Endothelial cell of umbilical vein (primary cell): ENCODE measurements at regions not wholly inside any gene's neighbourhood (a gene's known extent, or its start where the extent isn't known, plus 50 kb on each side); places are given as distances from the start of the nearest gene placed in this dataset.

Experiments
- BruUV-seq: library from RNA; stranded (reverse); fragments of 400-500 nt; replicated peaks from 2 replicates; lab custom pipeline; 2021; lab: Mats Ljungman, UMichigan
- CTCF ChIA-PET: fragments of 300-600, 350-600 bp; sonication (Branson Sonifier 250); formaldehyde crosslinking; loops from one replicate; lab custom pipeline; 2021; ENCODE audit warnings: antibody characterized with exemption, inconsistent platforms; lab: Charles Lee
- POLR2A ChIA-PET: fragments of 300-600, 350-600 bp; sonication (Branson Sonifier 250); formaldehyde crosslinking; loops from one replicate; lab custom pipeline; 2021; ENCODE audit warnings: antibody characterized with exemption, inconsistent platforms; lab: Charles Lee
- DNase-seq: peaks from one replicate; pipeline ENCODE4 v3.0.0-alpha.2; 2011; ENCODE audit warnings: low read depth, low spot score
- FAIRE-seq: peaks from 2 replicates; lab custom pipeline; 2011; peaks lifted over from hg19 to GRCh38; lab: Jason Lieb, UNC
- H2AFZ ChIP-seq: 2 replicates; pipeline ENCODE4 v1.6.0; 2012; ENCODE audit warnings: low read depth, low read length, control low read depth, inconsistent platforms
- H3K27ac ChIP-seq: 2 replicates; pipeline ENCODE4 v1.5.1; 2011; ENCODE audit warnings: low read depth, mild to moderate bottlenecking, control low read depth, low read length, moderate library complexity; ENCODE audit not compliant: insufficient read depth
- H3K27me3 ChIP-seq, 2 experiments: 2 replicates each; pipeline versions ENCODE4 v1.6.0 to v1.6.1; 2011; ENCODE audit warnings: low read length in 2 of 2, mixed read lengths in 1 of 2; ENCODE audit not compliant: control insufficient read depth in 2 of 2, insufficient read depth in 2 of 2
- H3K36me3 ChIP-seq, 2 experiments: 2 replicates in 1 of 2; 3 replicates in 1 of 2; pipeline ENCODE4 v1.5.1; 2011; ENCODE audit warnings: low read length in 2 of 2, mild to moderate bottlenecking in 1 of 2, moderate library complexity in 1 of 2; ENCODE audit not compliant: control insufficient read depth in 2 of 2, insufficient read depth in 2 of 2; ENCODE audit errors: extremely low read depth in 1 of 2
- H3K4me1 ChIP-seq: 3 replicates; pipeline ENCODE4 v1.5.1; 2011; ENCODE audit warnings: mild to moderate bottlenecking, low read length; ENCODE audit not compliant: control insufficient read depth, insufficient read depth; ENCODE audit errors: extremely low read depth
- H3K4me2 ChIP-seq: 2 replicates; pipeline ENCODE4 v1.6.1; 2011; ENCODE audit warnings: low read length, control low read depth, mixed read lengths; ENCODE audit not compliant: insufficient read depth
- H3K4me3 ChIP-seq, 3 experiments: fragments of 200-600 bp in 1 of 3; sonication (generic), shearing (Covaris generic) in 1 of 3; replicated peaks in 1 of 3; 2 replicates each; pipeline ENCODE4 v1.5.1; 2011 to 2016; ENCODE audit warnings: control low read depth in 3 of 3, low read length in 3 of 3, mild to moderate bottlenecking in 2 of 3, inconsistent platforms in 1 of 3, low read depth in 1 of 3, moderate library complexity in 1 of 3; ENCODE audit not compliant: insufficient read depth in 1 of 3
- H3K79me2 ChIP-seq: 2 replicates; pipeline ENCODE4 v1.6.0; 2012; ENCODE audit warnings: low read length, inconsistent platforms; ENCODE audit not compliant: control insufficient read depth, insufficient read depth
- H3K9ac ChIP-seq: replicated peaks from 2 replicates; pipeline ENCODE3; 2011; ENCODE audit warnings: low read length, control low read depth; ENCODE audit not compliant: insufficient read depth; ENCODE audit errors: extremely low read depth
- H3K9me1 ChIP-seq: replicated peaks from 3 replicates; pipeline ENCODE4 v1.6.0; 2011; ENCODE audit warnings: mild to moderate bottlenecking, low read length; ENCODE audit not compliant: control insufficient read depth, insufficient read depth; ENCODE audit errors: extremely low read depth
- H3K9me3 ChIP-seq: replicated peaks from 2 replicates; pipeline ENCODE4 v1.5.1; 2012; ENCODE audit warnings: low read length, inconsistent platforms; ENCODE audit not compliant: control insufficient read depth, insufficient read depth
- H4K20me1 ChIP-seq: replicated peaks from 2 replicates; pipeline ENCODE3; 2011; ENCODE audit warnings: mild to moderate bottlenecking, low read length; ENCODE audit not compliant: control insufficient read depth, insufficient read depth; ENCODE audit errors: extremely low read depth
- CTCF ChIP-seq, 2 donors: IDR thresholded peaks; 1 replicate in 1 of 2; 2 replicates in 1 of 2; pipeline ENCODE4 v1.5.1; 2011; ENCODE audit warnings: low read length in 2 of 2, mild to moderate bottlenecking in 2 of 2, moderate library complexity in 2 of 2, control low read depth in 1 of 2, inconsistent platforms in 1 of 2, low read depth in 1 of 2; ENCODE audit not compliant: insufficient read depth in 1 of 2; ENCODE audit errors: extremely low read depth in 1 of 2
- EZH2 ChIP-seq: IDR thresholded peaks from 2 replicates; pipeline ENCODE4 v1.6.1; 2012; ENCODE audit warnings: borderline replicate concordance, low read depth, mild to moderate bottlenecking, moderate library complexity, low read length, inconsistent platforms; ENCODE audit not compliant: severe bottlenecking
- FOS ChIP-seq: IDR thresholded peaks from 2 replicates; pipeline ENCODE4 v1.6.1; 2011; ENCODE audit warnings: mild to moderate bottlenecking, low read length, moderate library complexity, borderline replicate concordance; ENCODE audit not compliant: insufficient read depth
- GATA2 ChIP-seq: IDR thresholded peaks from 2 replicates; pipeline ENCODE4 v1.7.0; 2011; ENCODE audit warnings: low read depth, mild to moderate bottlenecking, moderate library complexity, mixed read lengths, low read length; ENCODE audit not compliant: insufficient read length, insufficient read depth
- JUN ChIP-seq: IDR thresholded peaks from 2 replicates; pipeline ENCODE4 v1.6.1; 2011; ENCODE audit warnings: borderline replicate concordance, low read depth; ENCODE audit not compliant: insufficient read length, insufficient read depth
- MYC ChIP-seq: IDR thresholded peaks from one replicate; pipeline ENCODE4 v1.6.1; 2011; ENCODE audit warnings: mild to moderate bottlenecking, low read depth, low read length
- POLR2A ChIP-seq: IDR thresholded peaks from 2 replicates; pipeline ENCODE4 v1.6.1; 2012; ENCODE audit warnings: low read depth, mild to moderate bottlenecking, control low read depth, low read length
- POLR2AphosphoS5 ChIP-seq: IDR thresholded peaks from 2 replicates; pipeline ENCODE4 v1.6.1; 2012; ENCODE audit warnings: low read depth, mild to moderate bottlenecking, control low read depth, low read length, moderate library complexity; ENCODE audit not compliant: insufficient read depth
- dilution Hi-C: fragments of 300-500 bp; cut with MboI; formaldehyde crosslinking; loops from one replicate; pipeline ENCODE4 v1.15.0; 2019; ENCODE audit warnings: low sequenced_read_pairs; ENCODE audit not compliant: extremely low pct_ligation_motif_present
- intact Hi-C: fragments of 100-400 bp; cut with micrococcal nuclease; formaldehyde crosslinking; loops from one replicate; pipeline ENCODE4 v1.10.0; 2022
- TF ChIP-seq, protein P1 (sequence below): IDR thresholded peaks from 2 replicates; pipeline ENCODE4 v1.6.1; 2011; ENCODE audit not compliant: insufficient read depth, insufficient read length

- no peaks in the 10 kb centered on the region for H4K20me1 ChIP-seq
- H3K79me2 ChIP-seq: no peaks in the 10 kb centered on the region
- DNase-seq (no peak), FAIRE-seq (no peak)
- no peak overlapping the region for H3K27ac ChIP-seq
- ChIA-PET POLR2A (no interaction called here), CTCF (no interaction called here)
- no peak overlapping the region for H3K4me2 ChIP-seq
- no peak overlapping the region for H3K9ac ChIP-seq
- H3K36me3 ChIP-seq: no peaks in the 10 kb centered on the region
- no peak overlapping the region for H3K4me3 ChIP-seq
- no peaks in the 10 kb centered on the region for H3K9me1 ChIP-seq
- no peaks in the 10 kb centered on the region for H3K27me3 ChIP-seq
- dilution Hi-C loops (no loop called here), intact Hi-C loops (no loop called here)
- H3K4me1 ChIP-seq: peaks cover 5% of the 10 kb centered on the region
- H2AFZ ChIP-seq: no peak overlapping the region
- no peaks in the 10 kb centered on the region for H3K9me3 ChIP-seq
- TF ChIP-seq CTCF (IDR thresholded peaks at IDR 0.05; ENCODE audit: extremely low read depth in 1 of 2, insufficient read depth in 1 of 2, low read depth in 1 of 2, low read length in 2 of 2) (no peak), POLR2AphosphoS5 (no peak), POLR2A (no peak), MYC (no peak), JUN (no peak), GATA2 (no peak), EZH2 (no peak), FOS (no peak)
- TF ChIP-seq, protein P1, sequence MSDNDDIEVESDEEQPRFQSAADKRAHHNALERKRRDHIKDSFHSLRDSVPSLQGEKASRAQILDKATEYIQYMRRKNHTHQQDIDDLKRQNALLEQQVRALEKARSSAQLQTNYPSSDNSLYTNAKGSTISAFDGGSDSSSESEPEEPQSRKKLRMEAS: no peak
- no TSS peak for BruUV-seq
Observed at GRCh38 chr18:44133483-44133882, 547.2 kb upstream of the SETBP1 start.
